ENCODE measurements at regions not wholly inside any gene's neighbourhood (a gene's known extent, or its start where the extent isn't known, plus 50 kb on each side); places are given as distances from the start of the nearest gene placed in this dataset.

DNA sequence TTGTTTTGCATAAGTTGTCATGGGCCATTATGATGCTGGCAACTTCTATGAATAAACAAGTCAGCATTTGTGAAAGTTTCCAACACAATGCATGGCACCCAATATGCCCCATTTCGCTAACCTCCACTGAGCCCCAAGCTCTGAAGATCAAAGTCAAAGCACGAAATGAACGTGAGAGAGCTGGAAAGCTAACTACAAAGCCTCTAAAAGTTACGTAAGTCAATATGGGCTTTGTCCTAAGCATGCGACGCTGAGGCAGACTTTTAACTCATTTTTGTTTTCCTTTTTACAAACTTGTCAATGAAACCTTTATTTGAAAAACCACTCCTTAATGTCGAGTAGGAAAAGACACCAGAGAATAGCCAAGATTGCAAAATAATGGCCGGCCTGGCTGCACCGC is 131.6 kb upstream of the NUDT7 start:
- TF ChIP-seq POLR2AphosphoS5 (IDR thresholded peaks at IDR 0.05): no peak
- TF ChIP-seq, protein P1, sequence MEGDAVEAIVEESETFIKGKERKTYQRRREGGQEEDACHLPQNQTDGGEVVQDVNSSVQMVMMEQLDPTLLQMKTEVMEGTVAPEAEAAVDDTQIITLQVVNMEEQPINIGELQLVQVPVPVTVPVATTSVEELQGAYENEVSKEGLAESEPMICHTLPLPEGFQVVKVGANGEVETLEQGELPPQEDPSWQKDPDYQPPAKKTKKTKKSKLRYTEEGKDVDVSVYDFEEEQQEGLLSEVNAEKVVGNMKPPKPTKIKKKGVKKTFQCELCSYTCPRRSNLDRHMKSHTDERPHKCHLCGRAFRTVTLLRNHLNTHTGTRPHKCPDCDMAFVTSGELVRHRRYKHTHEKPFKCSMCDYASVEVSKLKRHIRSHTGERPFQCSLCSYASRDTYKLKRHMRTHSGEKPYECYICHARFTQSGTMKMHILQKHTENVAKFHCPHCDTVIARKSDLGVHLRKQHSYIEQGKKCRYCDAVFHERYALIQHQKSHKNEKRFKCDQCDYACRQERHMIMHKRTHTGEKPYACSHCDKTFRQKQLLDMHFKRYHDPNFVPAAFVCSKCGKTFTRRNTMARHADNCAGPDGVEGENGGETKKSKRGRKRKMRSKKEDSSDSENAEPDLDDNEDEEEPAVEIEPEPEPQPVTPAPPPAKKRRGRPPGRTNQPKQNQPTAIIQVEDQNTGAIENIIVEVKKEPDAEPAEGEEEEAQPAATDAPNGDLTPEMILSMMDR (IDR thresholded peaks at IDR 0.05): no peak

Data from breast epithelium (tissue), 3 donors.